ENCODE measurements at regions not wholly inside any gene's neighbourhood (a gene's known extent, or its start where the extent isn't known, plus 50 kb on each side); places are given as distances from the start of the nearest gene placed in this dataset.
"Not testable (repeated sequence)": the region's sequence is repeated elsewhere in the genome, so short reads cannot be mapped to it uniquely, and the experiment has no call there.

- peak in 1 of 2 donors; percentile 10 for DNase-seq (ENCODE audit: extremely low read depth in 1 of 2, low read depth in 1 of 2)
Measured at GRCh38 chr7:112938863-112939573, 147.6 kb downstream of the GPR85 start.

GRCh38 chr7:112937651-112938415 lies 147.6 kb upstream of the TMEM168 start:
- DNase-seq (ENCODE audit: extremely low read depth in 1 of 2, low read depth in 1 of 2) = no peak

- no peak for DNase-seq (ENCODE audit: extremely low read depth in 1 of 2, low read depth in 1 of 2)
Measured at GRCh38 chr7:112933598-112933997, 143.4 kb upstream of the TMEM168 start.

GRCh38 chr7:112930787-112931186 lies 140.6 kb upstream of the TMEM168 start:
- no peak for DNase-seq (ENCODE audit: extremely low read depth in 1 of 2, low read depth in 1 of 2)

GRCh38 chr7:112929421-112929820 lies 139.2 kb upstream of the TMEM168 start:
- DNase-seq (ENCODE audit: extremely low read depth in 1 of 2, low read depth in 1 of 2) = no peak

- no peak for DNase-seq (ENCODE audit: extremely low read depth in 1 of 2, low read depth in 1 of 2)
Measured at GRCh38 chr7:112926018-112926417, 135.8 kb upstream of the TMEM168 start.

GRCh38 chr7:112922546-112922945 lies 132.4 kb upstream of the TMEM168 start:
- not testable (repeated sequence) for DNase-seq (ENCODE audit: extremely low read depth in 1 of 2, low read depth in 1 of 2)

GRCh38 chr7:112916431-112916830 lies 126.2 kb upstream of the TMEM168 start:
- DNase-seq (ENCODE audit: extremely low read depth in 1 of 2, low read depth in 1 of 2) = not testable (repeated sequence)

- DNase-seq (ENCODE audit: extremely low read depth in 1 of 2, low read depth in 1 of 2) = no peak
Measured at GRCh38 chr7:112908086-112908485, 117.9 kb upstream of the TMEM168 start.

- no peak for DNase-seq (ENCODE audit: extremely low read depth in 1 of 2, low read depth in 1 of 2)
Measured at GRCh38 chr7:112907658-112908057, 117.5 kb upstream of the TMEM168 start.

- DNase-seq (ENCODE audit: extremely low read depth in 1 of 2, low read depth in 1 of 2) = no peak
Measured at GRCh38 chr7:112905950-112906349, 115.8 kb upstream of the TMEM168 start.

GRCh38 chr7:112905413-112905812 lies 115.2 kb upstream of the TMEM168 start:
- DNase-seq (ENCODE audit: extremely low read depth in 1 of 2, low read depth in 1 of 2) = no peak

GRCh38 chr7:112898432-112899290 lies 108.5 kb upstream of the TMEM168 start:
- peak in 1 of 2 donors; percentile 3 for DNase-seq (ENCODE audit: extremely low read depth in 1 of 2, low read depth in 1 of 2)

GRCh38 chr7:112897839-112898431 lies 107.7 kb upstream of the TMEM168 start:
- no peak for DNase-seq (ENCODE audit: extremely low read depth in 1 of 2, low read depth in 1 of 2)

GRCh38 chr7:112896026-112896601 lies 105.9 kb upstream of the TMEM168 start:
- DNase-seq (ENCODE audit: extremely low read depth in 1 of 2, low read depth in 1 of 2) = no peak

GRCh38 chr7:112892263-112892662 lies 102.1 kb upstream of the TMEM168 start:
- no peak for DNase-seq (ENCODE audit: extremely low read depth in 1 of 2, low read depth in 1 of 2)

GRCh38 chr7:112891698-112892097 lies 101.5 kb upstream of the TMEM168 start:
- DNase-seq (ENCODE audit: extremely low read depth in 1 of 2, low read depth in 1 of 2) = no peak

GRCh38 chr7:112889834-112890438 lies 99.7 kb upstream of the TMEM168 start:
- no peak for DNase-seq (ENCODE audit: extremely low read depth in 1 of 2, low read depth in 1 of 2)

GRCh38 chr7:112889268-112889667 lies 99.1 kb upstream of the TMEM168 start:
- DNase-seq (ENCODE audit: extremely low read depth in 1 of 2, low read depth in 1 of 2) = no peak

- no peak for DNase-seq (ENCODE audit: extremely low read depth in 1 of 2, low read depth in 1 of 2)
Measured at GRCh38 chr7:112888781-112889180, 98.6 kb upstream of the TMEM168 start.
